Spleen (tissue), 11 donors: ENCODE measurements at regions not wholly inside any gene's neighbourhood (a gene's known extent, or its start where the extent isn't known, plus 50 kb on each side); places are given as distances from the start of the nearest gene placed in this dataset.

Source experiments
- DNase-seq: peaks from one replicate; pipeline ENCODE4 v3.0.0-alpha.2; 2020
- H3K27ac ChIP-seq, 8 donors: fragments of 200-600 bp; sonication (generic) in 7 of 8; 1 replicate in 4 of 8; 2 replicates in 4 of 8; pipeline versions ENCODE4 v1.5.0 to v1.8.0; 2016 to 2021; ENCODE audit warnings: inconsistent platforms in 4 of 8, mild to moderate bottlenecking in 4 of 8, moderate library complexity in 1 of 8
- H3K27me3 ChIP-seq, 7 donors: fragments of 200-600 bp; sonication (generic) in 6 of 7; replicated peaks in 1 of 7; 1 replicate in 4 of 7; 2 replicates in 3 of 7; pipeline versions ENCODE4 v1.5.0 to v1.8.0; 2016 to 2021; ENCODE audit warnings: inconsistent platforms in 3 of 7, mild to moderate bottlenecking in 1 of 7
- H3K36me3 ChIP-seq, 6 donors: fragments of 200-600 bp; sonication (generic) in 5 of 6; 1 replicate in 4 of 6; 2 replicates in 2 of 6; pipeline versions ENCODE4 v1.5.0 to v1.8.0; 2016 to 2021; ENCODE audit warnings: inconsistent platforms in 2 of 6
- H3K4me1 ChIP-seq, 6 donors: fragments of 200-600 bp; sonication (generic) in 5 of 6; 1 replicate in 3 of 6; 2 replicates in 3 of 6; pipeline versions ENCODE4 v1.5.0 to v1.8.0; 2016 to 2021; ENCODE audit warnings: inconsistent platforms in 3 of 6
- H3K4me3 ChIP-seq, 8 donors: fragments of 200-600 bp; sonication (generic) in 7 of 8; 1 replicate in 4 of 8; 2 replicates in 4 of 8; pipeline versions ENCODE4 v1.5.0 to v1.8.0; 2016 to 2021; ENCODE audit warnings: inconsistent platforms in 4 of 8, mild to moderate bottlenecking in 4 of 8, moderate library complexity in 2 of 8
- H3K9me3 ChIP-seq, 8 donors: fragments of 200-600 bp; sonication (generic) in 7 of 8; 1 replicate in 4 of 8; 2 replicates in 4 of 8; pipeline versions ENCODE4 v1.5.0 to v1.8.0; 2016 to 2021; ENCODE audit warnings: inconsistent platforms in 4 of 8
- POLR2A ChIP-seq, 3 donors: fragments of 450-650 bp; IDR thresholded peaks; one replicate each; pipeline ENCODE4 v1.5.1; 2017; ENCODE audit warnings: antibody characterized with exemption in 3 of 3, mild to moderate bottlenecking in 1 of 3
- POLR2AphosphoS5 ChIP-seq, 3 donors: sonication (generic); formaldehyde crosslinking; IDR thresholded peaks; one replicate each; pipeline ENCODE4 v1.5.1; 2017; ENCODE audit warnings: antibody characterized with exemption in 3 of 3
- WGBS, 5 donors: extraction: QIAGEN DNeasy Blood & Tissue Kit in 3 of 5; methylation state at CpG; one replicate each; pipeline versions ENCODE4 v1.1.5 to v1.1.7; 2013 to 2018; 5-methylcytosine and 5-hydroxymethylcytosine counted together
- intact Hi-C: fragments of 100-400 bp; cut with DNase I; formaldehyde crosslinking; loops from one replicate; pipeline ENCODE4 v1.15.0; 2023; ENCODE audit warnings: low total_unique reads
- TF ChIP-seq, protein P1 (sequence below), 11 experiments: fragments of 200-600 bp in 7 of 11; fragments of 450-650 bp in 4 of 11; sonication (generic) in 4 of 11; IDR thresholded peaks in 8 of 11; conservative IDR thresholded peaks in 3 of 11; 1 replicate in 7 of 11; 2 replicates in 4 of 11; pipeline versions ENCODE4 v1.4.0 to v1.8.0; 2016 to 2021; ENCODE audit warnings: antibody characterized with exemption in 11 of 11, inconsistent platforms in 4 of 11, mild to moderate bottlenecking in 1 of 11
- donor health status: healthy with polysubstance abuse.
- donor health status: DM: no; HTN: no; CAD: no; lungs with moderate emphysema.
- donor health status: DM: no; HTN: no; CAD: no.
- donor health status: Bipolar disorder and iron deficiency.
- donor health status: healthy.
- donor health status: DM: no; HTN: no; CAD: no.
- donor health status: DM: yes; HTN: yes; CAD: no.

DNA sequence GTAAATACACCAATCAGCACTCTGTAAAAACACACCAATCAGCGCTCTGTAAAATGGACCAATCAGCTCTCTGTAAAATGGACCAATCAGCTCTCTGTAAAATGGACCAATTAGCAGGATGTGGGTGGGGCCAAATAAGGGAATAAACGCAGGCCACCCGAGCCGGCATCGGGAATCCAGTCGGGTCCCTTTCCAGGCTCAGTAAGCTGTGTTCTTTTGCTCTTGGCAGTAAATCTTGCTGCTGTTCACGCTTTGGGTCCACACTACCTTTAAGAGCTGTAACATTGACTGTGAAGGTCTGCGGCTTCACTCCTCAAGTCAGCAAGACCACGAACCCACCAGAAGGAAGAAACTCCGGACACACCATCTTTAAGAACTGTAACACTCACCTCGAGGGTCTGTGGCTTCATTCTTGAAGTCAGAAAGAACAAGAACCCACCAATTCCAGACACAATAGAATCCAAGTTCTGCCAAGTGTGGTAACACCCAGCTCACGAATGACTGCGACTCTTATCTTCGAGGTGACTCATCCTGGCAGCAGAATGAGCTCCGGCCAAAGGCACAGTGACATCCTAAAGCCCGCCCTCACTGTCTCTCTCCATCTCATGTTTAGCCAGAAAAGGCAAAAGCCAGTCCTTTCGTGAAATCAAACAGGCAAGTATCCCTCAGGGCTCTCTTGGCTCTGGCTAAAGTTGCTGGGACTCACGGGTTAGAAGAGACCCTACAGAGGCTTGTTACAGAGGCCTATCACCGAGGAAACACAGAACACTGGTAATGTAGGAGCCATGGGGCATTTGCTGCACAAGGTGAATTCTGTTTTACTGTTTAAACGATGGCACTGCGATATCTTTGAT, 155.2 kb downstream of the FAM43A start:
- H3K27ac ChIP-seq, result peak overlapping the region in 3 of 8 donors; percentile 9 to 47 (median 45)
- intact Hi-C loops, result no loop called here

DNA sequence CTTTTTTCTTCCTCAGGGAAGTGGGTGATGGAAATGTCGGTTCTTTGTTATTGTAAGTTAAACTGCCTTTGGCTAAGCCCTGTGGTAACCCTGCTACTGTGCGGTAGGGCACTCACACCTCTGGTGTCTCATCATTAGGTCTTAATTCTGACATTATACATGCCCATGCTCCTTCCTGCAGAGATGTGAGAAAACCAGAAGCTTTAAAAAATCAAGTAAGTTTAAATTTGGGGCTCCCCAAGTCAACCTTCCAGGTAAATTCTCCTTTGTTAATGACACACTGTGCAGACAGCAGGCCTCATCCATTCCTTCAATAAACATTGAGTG, 155.8 kb downstream of the FAM43A start:
- H3K4me3 ChIP-seq, result no peak overlapping the region

More for the DNA sequence above, 155.2 kb downstream of the FAM43A start:
- H3K27me3 ChIP-seq, result no peaks in the 10 kb centered on the region
- H3K4me1 ChIP-seq, result no peaks in the 10 kb centered on the region
- H3K9me3 ChIP-seq, result no peaks in the 10 kb centered on the region
- H3K4me3 ChIP-seq, result no peak overlapping the region
- no peaks in the 10 kb centered on the region for H3K36me3 ChIP-seq
- whole genome bisulfite sequencing, 5 donors, result 79 to 89% (median 85%) methylated on average over 21 of the region's 21 CpGs
- TF ChIP-seq POLR2AphosphoS5 (IDR thresholded peaks at IDR 0.05) (peak in 1 of 3 donors; percentile 20), POLR2A (IDR thresholded peaks at IDR 0.05) (no peak)
- DNase-seq, result peak; percentile 65

DNA sequence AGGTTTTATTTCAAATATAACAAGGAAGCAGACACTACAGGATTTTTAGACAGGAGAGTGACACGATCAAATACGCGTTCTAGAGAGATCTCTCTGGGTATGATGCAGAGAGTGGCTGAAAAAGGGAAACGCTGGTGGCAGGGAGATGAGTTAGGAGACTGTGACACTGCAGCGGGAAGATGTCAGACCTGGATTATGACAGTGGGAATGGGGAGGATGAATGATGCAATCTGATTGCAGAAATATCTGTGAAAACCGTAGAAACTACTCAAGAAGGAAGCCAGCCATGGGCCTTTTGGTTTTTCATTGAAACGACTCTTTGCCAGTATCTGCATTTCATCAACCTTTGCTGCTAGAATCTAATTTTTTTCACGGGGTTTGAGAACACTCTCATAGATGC, 157.9 kb downstream of the FAM43A start:
- intact Hi-C loops, result no loop called here
- H3K9me3 ChIP-seq, result no peaks in the 10 kb centered on the region

More for the DNA sequence above, 155.8 kb downstream of the FAM43A start:
- Histone ChIP-seq H3K27me3 (no peaks in the 10 kb centered on the region), H3K9me3 (no peaks in the 10 kb centered on the region), H3K4me1 (no peaks in the 10 kb centered on the region), H3K36me3 (no peaks in the 10 kb centered on the region), H3K27ac (peak overlapping the region in 1 of 8 donors; percentile 9)
- DNase-seq, result no peak
- 85 to 92% (median 90%) methylated on average over 2 of the region's 2 CpGs for WGBS, 5 donors
- intact Hi-C loops, result no loop called here
- TF ChIP-seq POLR2A (IDR thresholded peaks at IDR 0.05) (no peak), POLR2AphosphoS5 (IDR thresholded peaks at IDR 0.05) (no peak)
- TF ChIP-seq, protein P1, sequence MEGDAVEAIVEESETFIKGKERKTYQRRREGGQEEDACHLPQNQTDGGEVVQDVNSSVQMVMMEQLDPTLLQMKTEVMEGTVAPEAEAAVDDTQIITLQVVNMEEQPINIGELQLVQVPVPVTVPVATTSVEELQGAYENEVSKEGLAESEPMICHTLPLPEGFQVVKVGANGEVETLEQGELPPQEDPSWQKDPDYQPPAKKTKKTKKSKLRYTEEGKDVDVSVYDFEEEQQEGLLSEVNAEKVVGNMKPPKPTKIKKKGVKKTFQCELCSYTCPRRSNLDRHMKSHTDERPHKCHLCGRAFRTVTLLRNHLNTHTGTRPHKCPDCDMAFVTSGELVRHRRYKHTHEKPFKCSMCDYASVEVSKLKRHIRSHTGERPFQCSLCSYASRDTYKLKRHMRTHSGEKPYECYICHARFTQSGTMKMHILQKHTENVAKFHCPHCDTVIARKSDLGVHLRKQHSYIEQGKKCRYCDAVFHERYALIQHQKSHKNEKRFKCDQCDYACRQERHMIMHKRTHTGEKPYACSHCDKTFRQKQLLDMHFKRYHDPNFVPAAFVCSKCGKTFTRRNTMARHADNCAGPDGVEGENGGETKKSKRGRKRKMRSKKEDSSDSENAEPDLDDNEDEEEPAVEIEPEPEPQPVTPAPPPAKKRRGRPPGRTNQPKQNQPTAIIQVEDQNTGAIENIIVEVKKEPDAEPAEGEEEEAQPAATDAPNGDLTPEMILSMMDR (IDR thresholded peaks at IDR 0.05 in 8 of 11, conservative IDR thresholded peaks at IDR 0.05 in 3 of 11), result no peak

DNA sequence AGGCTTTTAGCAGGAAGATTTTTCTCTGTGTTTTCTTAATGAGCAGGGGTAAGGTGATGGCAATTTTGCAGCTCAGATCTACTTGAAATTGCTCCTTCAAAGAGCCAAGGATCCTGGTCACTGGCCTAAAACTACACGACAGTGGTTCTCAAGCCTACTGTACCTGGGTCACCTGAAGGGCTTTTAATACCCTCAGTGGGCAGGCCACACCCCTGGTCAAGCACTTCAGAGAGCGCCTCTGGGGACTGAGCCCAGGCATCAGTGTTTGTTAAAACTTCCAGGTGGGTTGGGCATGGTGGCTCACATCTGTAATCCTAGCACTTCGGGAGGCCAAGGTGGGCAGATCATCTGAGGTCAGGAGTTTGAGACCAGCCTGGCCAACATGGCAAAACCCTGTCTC, 158.4 kb downstream of the FAM43A start:
- intact Hi-C loops, result no loop called here
- Histone ChIP-seq H3K9me3 (no peaks in the 10 kb centered on the region), H3K4me3 (no peak overlapping the region), H3K4me1 (no peaks in the 10 kb centered on the region), H3K27ac (no peak overlapping the region), H3K36me3 (no peaks in the 10 kb centered on the region), H3K27me3 (no peaks in the 10 kb centered on the region)
- peak; percentile 23 for DNase-seq
- 75 to 100% (median 93%) methylated on average over 2 to 3 of the region's 3 CpGs for WGBS, 5 donors
- TF ChIP-seq, protein P1 (IDR thresholded peaks at IDR 0.05 in 8 of 11, conservative IDR thresholded peaks at IDR 0.05 in 3 of 11), result no peak
- TF ChIP-seq POLR2A (IDR thresholded peaks at IDR 0.05) (no peak), POLR2AphosphoS5 (IDR thresholded peaks at IDR 0.05) (no peak)

More for the DNA sequence above, 157.9 kb downstream of the FAM43A start:
- TF ChIP-seq, protein P1 (IDR thresholded peaks at IDR 0.05 in 8 of 11, conservative IDR thresholded peaks at IDR 0.05 in 3 of 11), result no peak
- no peaks in the 10 kb centered on the region for H3K27me3 ChIP-seq
- WGBS, 5 donors, result 43 to 78% (median 59%) methylated on average over 8 of the region's 8 CpGs
- H3K36me3 ChIP-seq, result no peaks in the 10 kb centered on the region
- no peaks in the 10 kb centered on the region for H3K4me1 ChIP-seq
- H3K27ac ChIP-seq, result no peak overlapping the region
- DNase-seq, result no peak
- H3K4me3 ChIP-seq, result no peak overlapping the region
